Activated T-cell treated with anti-CD3 and anti-CD28 coated beads, Interleukin-2, amount 50 U/mL, for 48 hours (primary cell): ENCODE measurements at regions not wholly inside any gene's neighbourhood (a gene's known extent, or its start where the extent isn't known, plus 50 kb on each side); places are given as distances from the start of the nearest gene placed in this dataset.
"Not testable (repeated sequence)": the region's sequence is repeated elsewhere in the genome, so short reads cannot be mapped to it uniquely, and the experiment has no call there.

ENCODE experiments used
- DNase-seq, 2 experiments: peaks; one replicate each; pipeline ENCODE4 v3.0.0-alpha.2; 2020

DNA sequence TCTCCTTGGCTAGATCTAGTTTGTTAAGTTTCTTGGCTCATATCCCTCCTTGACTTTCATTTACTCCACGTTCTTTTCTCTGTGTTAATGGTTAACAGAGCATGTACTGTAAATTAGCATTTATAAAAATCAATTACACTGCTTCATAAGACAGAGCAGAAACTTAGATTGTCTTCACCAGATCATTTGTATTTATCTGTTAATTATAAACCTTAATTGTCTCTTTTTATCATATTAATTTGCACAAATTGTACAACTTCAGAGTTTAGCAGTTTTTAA is 221.2 kb upstream of the EGLN3 start:
- DNase-seq, result no peak

DNA sequence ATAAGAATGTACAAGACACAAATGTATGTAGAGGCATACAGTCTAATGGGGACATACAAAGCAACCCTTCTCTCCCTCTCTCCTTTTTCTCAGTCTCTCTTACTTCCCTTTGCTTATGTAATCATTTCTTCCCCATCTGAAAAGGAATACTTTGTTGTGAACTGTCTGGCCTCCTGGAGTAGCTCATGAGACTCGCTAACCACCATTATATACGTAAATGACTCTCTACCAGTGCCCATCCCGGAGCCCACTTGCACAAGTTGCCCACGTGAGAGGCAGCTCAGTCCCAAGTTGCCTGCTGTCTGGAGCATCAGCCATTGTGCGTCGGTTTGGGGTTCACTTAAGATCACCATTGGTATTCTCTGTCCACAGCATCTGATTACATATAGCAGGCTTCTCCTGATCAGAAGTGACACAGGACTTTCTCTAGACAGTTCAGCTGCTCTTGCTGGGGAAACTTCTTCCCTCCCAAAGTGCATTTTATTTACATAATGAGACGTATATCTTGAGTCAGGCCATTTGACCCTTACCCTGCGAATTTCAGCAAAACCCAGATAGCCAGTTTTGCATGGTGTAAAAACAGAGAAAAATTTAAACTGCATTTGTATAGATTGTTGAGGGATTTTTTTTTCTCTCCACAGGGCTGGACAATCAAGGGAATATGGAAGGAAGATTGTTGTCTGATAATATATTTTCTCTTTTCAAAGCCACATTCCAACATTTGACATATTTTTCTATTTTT is 220.7 kb upstream of the EGLN3 start:
- no peak for DNase-seq

DNA sequence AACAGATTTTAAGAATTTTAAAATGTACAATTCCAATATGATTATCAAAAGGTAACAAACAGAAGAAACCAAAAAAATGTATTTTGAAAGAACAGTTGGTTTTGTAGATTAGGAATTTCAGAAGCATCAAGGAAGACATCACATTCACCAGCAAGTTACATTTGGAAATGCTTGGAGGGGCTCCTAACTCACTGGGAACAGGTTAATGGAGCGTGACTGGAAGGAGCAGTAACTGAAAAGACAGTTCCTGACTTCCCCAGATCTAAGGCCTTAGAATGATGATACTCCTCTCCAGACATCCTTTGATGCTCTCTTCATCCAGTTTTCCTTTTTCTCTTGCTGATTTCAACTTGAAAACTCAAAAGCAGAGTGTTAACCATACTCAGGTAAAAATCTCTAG is 220.0 kb upstream of the EGLN3 start:
- no peak for DNase-seq

DNA sequence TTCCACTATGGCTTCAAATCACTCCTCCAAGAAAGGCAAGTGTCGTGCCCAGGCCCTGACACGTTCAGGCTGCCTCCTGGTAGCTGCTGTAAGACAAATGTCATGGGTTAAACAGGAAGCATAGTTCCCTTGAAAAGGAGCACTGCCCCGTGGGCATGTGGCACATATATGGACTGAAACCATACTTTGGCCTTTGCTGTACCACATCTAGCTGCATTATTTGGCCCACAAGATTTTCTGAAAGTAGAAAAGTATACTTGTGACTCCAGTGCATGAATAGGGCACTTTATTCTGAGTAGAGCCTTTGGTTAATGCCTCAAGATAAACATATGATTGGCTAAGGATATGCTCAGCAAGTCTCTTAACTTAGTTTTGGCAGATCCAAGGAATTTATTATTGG is 218.7 kb upstream of the EGLN3 start:
- DNase-seq, result no peak

DNA sequence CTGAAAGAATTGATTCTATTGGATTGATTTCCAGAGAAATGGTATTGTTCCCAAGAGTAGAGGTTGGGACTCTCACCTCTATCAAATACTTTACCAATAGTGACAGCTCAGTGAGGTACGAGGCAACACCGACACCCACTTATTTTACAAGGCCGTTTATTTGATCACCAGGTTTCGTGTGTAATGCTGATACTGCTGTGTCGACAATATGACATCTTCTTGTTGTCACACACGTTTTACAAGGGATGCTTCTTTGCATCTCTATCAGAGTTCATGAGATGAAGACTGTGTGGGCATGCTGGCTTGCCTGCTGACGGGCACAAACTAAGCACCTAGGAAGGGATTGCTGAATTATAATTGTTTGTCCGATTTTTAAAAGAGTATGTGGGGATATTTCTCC is 217.8 kb upstream of the EGLN3 start:
- DNase-seq, result no peak

DNA sequence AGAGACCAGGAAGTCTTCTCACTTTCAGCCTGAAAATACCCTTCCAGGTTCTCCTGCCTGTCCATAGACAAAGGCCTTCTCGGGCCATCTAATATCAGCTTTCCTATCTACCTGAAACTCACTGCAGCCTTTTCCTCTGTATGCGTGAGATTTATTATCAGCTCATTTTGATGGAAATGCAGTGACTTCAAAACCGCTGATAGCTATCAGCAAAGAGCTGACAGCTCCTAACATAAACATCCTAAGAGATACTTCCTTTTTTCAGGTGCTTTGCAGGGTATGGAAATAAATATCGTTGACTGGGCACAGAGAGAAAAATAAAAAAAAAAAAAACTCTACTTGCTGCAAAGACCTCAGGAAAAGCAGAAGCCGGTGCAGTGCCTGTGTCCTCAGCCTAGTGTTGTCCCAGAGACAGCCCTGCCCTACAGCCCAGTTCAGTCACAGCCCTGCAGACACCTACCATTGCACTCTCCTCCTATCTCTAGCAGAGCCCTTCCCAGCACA is 215.0 kb upstream of the EGLN3 start:
- no peak for DNase-seq

DNA sequence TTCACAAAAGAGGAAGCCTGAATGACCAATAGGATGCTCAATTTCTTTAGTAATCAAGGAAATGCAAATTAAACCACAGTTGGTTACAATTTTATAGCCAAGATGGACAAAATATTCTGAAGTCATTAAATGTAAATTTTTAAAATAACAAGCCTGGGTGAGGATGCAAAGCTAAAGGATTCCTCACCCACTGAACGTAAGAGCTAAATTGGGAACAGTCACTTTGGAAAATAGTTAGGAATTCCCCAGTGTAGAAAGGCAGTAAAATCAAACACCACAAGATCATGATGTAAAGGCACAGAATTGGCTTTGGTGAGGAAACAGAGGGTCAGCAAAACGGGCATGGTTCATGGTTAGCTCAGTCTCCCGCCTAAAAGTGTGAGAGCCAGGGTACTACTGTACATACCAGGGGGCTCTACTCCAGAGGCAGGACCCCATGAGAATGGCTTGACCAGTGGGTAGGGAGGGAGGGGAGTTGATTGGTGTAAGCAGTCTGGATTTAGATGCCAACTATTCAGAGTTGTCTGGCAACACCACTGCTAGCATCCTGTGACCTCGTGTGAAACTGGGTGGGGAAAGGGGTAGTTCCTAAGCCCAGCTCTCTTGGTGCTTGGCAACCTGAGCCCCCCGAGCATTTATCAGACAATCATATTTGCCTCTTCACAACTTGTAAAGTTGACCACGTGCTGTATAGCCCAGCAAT is 213.4 kb upstream of the EGLN3 start:
- no peak for DNase-seq

DNA sequence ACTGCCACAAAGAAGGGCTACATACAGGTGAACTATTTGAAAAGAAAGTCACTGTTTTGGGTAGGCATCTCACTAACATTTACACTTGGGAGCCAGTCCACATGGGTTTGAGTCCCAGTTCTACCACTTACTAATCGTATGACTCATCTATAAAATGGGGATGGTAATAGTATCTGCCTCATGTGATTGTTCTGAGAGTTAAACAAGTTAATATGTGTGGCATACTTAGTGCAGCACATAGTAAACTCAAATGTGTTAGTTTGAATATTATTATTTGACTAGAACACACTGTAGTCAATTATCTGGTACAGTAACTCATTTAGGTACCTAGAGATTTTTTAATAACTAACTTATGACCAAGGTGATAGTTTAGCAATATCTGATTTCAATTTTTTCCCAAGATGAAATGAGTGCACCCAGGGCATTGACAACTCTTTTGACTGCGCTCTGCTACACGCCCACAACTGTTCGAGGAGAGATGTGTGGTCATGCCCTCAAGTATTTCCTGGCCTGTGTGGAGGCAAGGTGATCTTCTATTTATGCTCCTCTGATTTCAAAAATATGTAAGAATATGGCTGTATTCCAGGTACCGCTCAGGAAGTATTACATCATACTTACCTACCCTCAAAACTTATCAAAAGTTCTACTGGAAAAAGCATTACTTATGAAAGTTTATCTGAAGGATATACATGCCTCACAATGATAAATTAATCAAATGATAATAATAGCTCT is 210.6 kb upstream of the EGLN3 start:
- no peak for DNase-seq

DNA sequence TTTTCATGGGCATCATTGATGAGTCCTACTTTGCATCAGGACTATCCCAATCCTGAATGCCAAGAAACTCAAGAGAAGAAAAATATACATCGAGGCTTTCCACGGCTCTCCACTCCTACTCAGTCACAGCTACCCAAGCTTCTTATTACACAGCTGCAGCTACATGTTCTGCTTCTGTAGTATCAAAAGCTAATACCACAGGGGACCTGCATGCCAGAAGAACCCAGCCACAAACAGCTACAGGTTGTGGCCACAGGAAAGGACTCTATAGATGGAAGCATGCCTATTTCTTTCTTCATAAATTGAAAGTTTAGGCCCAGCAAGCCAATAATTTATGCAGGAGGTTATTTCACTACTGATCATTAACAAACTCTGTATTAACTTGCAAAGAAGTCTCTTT is 209.7 kb upstream of the EGLN3 start:
- DNase-seq, result no peak

DNA sequence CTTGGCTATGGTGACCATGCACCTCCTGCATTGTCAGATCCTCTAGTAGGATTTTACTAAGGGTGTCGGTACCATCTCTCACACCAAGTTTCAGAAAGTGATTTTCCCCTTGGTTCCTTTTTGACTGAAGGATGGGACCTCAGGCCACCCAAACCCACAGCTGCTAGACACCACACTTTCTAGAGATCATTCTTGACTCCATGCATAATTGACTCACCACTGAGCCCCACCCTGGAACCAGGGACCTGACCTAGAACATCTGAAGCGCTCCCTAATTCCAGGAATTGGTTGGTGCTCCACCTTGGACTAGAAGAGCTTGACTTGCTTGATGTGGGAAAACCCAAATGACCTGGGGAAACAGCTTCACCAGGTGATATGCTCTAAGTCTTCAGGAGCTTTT is 206.8 kb upstream of the EGLN3 start:
- DNase-seq, result no peak

DNA sequence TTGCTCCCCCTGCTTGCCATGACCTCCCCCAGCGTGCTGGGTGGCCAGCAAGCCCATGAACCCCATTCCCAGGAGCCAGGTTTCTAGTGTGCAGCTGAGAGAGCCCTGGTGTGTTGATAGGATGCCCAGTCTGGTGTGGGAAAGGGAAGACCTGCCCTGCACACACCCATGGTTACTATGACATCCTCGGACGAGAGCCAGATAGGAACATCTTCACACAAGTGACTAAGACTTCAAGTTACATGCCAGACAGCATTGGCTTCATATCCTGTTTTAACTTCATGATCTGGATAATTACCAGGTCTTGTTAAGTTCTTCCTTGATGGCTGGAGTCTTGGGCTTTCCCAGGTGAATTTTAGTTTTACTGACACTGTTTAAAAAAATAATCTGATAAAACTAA is 196.6 kb upstream of the EGLN3 start:
- no peak for DNase-seq

DNA sequence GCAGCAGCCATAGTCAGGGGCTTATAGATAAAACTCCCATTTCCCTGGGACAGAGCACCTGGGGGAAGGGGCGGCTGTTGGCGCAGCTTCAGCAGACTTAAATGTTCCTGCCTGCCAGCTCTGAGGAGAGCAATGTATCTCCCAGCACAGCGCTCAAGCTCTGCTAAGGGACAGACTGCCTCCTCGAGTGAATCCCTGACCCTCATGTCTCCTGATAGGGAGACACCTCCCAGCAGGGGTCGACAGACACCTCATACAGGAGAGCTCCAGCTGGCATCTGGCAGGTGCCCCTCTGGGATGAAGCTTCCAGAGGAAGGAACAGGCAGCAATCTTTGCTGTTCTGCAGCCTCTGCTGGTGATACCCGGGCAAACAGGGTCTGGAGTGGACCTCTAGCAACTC is 189.3 kb upstream of the EGLN3 start:
- not testable (repeated sequence) for DNase-seq

DNA sequence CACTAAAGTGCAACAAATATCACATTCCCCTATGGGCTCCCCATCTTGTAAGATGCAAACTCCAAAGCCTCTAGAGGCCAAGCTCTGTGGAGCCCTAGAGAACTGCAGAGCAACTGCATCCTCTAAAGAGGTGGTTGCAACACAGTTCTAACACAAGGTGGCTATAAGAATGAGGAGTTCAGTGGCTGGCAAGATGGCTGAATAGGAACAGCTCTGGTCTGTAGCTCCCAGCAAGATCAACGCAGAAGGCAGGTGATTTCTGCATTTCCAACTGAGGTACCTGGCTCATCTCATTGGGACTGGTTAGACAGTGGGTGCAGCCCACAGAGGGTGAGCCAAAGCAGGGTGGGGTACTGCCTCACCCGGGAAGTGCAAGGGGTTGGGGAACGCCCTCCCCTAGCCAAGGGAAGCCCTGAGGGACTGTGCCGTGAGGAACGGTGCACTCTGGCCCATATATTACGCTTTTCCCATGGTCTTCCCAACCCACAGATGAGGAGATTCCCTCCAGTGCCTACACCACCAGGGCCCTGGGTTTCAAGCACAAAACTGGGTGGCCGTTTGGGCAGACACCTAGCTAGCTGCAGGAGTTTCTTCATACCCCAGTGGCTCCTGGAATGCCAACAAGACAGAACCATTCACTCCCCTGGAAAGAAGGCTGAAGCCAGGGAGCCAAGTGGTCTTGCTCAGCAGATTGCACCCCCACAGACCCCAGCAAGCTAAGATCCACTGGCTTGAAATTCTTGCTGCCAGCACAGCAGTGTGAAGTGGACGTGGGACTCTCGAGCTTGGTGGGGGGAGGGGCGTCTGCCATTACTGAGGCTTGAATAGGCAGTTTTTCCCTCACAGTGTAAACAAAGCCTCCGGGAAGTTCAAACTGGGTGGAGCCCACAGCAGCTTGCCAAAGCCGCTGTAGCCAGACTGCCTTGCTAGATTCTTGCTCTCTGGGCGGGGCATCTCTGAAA is 188.6 kb upstream of the EGLN3 start:
- DNase-seq, result not testable (repeated sequence)

DNA sequence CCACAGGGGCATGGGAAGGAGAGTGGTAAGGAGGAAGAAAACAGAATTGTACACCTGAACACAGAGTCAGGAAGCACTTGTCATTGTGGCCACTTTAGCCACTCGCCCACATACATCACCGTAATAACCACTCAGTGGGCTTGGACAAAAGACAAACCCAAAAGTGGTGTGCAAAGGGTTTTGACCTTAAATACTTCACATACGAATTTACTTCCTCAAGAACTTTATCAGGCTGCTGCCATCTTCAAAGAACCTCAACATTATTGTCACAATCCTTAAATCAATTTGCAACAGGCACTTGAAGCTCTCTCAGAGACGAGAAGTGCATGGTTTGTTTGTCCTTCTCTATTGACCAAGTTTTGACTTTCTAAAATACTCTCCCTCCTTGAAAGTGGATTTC is 187.3 kb upstream of the EGLN3 start:
- DNase-seq, result no peak

DNA sequence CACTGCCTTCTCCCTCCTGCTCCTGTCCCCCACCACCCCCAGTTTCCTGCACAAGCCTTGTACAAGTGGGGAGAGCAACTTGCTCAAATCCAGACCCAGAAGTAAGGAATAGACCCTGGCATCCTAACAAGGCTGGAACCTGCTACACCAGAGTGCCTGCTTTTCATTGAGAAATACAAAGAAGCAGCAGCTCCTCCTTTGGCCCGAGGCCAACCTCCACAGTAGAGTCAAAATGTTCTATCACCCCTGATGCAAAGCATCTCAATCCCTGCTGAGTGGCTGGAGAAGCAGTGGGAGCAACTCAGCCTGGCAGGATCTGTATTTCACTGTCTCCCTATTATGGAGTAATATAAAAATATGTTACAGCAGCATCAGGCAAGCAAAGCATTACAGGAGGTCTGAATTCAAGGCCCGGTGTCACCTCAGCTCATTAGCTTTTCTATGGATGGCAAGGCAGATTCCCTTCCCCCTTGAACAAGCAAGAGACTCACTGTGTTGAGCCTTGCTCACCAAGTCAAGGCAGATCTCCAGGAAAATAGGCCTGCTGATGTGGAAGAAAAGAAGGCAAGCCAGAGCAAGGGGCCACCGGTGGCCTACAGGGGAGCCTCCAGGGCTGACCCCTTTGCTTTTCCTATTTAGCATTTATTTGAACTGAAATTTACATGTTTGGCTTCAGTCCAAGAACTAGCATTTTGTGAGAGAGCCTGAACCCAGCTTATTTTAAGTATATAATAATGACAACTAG is 186.3 kb upstream of the EGLN3 start:
- DNase-seq, result no peak

DNA sequence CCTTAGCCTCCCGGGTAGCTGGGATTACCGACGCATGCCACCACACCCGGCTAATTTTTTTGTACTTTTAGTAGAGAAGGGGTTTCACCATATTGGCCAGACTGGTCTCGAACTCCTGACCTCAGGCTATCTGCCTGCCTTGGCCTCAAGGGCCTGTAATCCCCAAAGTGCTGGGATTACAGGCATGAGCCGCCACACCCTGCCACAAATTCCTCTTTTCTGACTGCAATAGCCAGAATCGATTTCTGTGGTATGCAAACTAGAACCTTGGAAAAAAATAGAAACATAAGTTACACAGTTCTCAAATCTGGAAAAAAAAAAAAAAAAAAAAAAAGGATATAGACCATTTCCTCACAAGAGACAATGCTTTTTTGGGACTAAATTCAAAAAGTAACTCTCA is 184.6 kb upstream of the EGLN3 start:
- no peak for DNase-seq

DNA sequence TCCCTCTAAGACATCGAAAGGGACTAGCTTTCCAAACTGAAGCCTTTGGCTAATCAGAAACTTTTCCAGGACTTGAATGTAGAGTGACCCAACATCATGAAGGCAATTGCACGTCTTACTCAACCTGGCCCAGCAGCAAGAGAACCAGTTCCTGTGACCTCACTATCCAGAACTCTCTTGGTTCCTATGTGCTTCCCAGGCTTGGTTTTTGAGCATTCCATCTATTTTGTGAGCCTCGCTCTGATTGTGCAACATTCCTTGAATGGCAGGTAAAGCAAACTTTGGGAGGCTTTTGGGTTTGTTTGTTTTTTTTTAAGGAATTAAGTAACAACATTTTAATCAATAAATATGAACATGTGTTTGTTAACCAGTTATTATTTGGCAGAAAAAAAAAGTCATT is 183.6 kb upstream of the EGLN3 start:
- no peak for DNase-seq

DNA sequence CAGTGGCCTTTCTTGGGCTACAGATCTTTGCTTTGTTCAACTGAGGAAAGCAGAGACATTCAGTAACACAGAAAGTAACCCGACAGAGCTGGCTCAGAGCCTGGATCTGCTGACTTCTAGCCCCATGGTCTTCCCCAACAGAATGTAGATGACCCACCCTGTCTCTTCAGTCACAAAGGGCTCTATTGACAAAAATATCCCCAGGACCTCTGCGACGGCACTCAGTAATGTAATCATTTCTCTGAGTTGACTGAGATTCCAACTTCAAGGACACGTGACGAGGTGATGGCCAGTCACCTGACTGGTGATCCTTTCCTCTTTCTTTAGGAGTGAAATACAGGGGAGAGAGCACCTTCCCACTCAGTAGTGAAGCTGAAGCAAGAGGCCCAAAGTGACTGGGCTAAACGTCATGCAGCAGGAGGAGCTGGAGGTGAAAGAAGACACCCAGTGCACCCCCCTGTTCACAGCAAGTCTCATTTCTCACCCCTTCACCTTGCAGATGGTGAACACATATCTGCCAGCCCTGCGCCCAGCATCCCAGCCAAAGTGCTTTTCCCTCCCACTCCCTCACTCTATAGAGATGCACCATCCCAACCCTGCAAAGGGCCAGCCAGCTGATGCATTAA is 179.2 kb upstream of the EGLN3 start:
- no peak for DNase-seq

DNA sequence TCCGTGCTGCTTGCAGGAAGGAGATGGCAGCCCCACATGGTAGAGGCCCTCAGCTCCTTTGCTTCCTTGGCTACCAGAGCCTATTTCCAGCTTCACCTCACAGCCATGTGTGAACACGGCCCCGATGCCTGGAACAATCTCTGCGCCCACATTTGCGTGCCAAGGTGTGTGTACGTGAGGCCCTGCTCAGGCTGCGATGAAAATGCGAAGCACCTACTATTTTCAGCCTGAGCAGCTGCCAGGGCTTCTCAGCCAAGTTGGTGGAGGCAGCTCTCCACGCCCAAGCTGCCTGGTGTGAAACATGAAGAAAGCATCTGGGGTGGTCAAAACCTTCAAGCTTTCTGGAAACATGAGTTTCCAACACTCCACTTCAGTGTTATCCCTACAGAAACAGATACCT is 177.8 kb upstream of the EGLN3 start:
- DNase-seq, result no peak

DNA sequence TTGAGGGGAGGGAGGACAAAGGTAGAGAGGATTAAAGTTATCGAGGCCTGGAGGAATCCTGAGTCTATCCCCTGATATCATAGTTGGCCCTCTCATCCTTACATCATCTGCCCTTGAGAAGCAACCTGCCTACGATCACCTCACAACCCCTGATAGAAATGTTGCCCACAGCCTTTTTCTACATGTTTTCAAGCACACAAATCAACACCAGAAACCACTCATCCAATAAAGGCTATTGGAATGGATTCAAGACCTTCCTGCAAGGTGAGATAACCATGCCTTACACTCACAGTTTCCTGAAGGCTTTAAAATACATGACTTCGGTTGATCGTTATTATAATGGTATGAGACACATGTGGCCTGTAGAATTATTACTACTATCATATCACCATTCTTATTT is 175.7 kb upstream of the EGLN3 start:
- DNase-seq, result no peak

DNA sequence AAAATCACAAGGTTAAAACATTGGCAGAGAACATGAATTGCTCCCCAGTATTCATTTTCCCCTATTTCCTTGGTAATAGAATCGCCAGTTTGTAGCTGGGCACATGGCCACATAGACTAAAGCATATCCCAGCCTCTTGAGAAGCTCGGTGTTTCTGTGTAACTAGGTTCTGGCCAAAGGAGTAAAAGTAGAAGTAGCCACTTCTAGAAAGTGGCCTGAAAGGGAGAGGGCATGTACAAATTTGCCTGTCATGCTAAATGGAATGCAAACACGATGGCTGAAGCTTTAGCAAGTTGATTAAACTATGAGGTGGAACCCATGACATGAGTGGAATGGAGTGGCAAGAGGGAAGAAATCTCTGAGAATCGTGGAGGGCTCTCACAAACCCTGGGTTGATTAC is 173.7 kb upstream of the EGLN3 start:
- DNase-seq, result no peak

DNA sequence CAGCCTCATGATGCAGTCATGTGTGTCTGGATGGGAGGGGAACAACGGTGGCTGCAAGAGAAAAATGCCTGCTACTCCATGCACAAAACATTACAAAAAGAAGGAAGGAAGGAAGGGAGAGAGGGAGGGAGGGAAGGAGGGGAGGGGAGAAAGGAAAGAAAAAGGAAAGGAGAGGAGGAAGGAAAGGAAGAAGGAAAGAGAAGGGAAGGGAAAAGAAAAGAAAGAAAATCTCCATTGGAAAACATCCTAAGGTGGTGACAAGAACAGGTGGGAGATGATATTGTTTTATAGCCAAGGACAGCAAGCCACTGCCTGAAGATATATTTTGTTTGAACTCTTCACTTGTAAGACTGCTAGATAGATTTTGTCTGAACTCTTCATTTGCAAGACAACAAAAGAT is 171.8 kb upstream of the EGLN3 start:
- DNase-seq, result no peak
